ENCODE measurements at regions not wholly inside any gene's neighbourhood (a gene's known extent, or its start where the extent isn't known, plus 50 kb on each side); places are given as distances from the start of the nearest gene placed in this dataset.

GRCh38 chr18:10051877-10052631 lies 138.2 kb downstream of the VAPA start:
- peak; percentile 52; the same call in 1 of the 2 replicates for TF ChIP-seq ZXDB (tag by site-specific recombination; IDR thresholded peaks at IDR 0.05)
- TF ChIP-seq ZNF488 (tag by site-specific recombination; IDR thresholded peaks at IDR 0.05) = no peak
- Histone ChIP-seq H3K36me3 (ENCODE audit: control insufficient read depth in 2 of 2, insufficient read depth in 1 of 2, low read length in 2 of 2) (no peaks in the 10 kb centered on the region), H3K27ac (ENCODE audit: extremely low read depth, low read depth, low read length) (no peak overlapping the region), H3K4me3 (ENCODE audit: low read depth, low read length) (no peak overlapping the region), H3K4me1 (ENCODE audit: control insufficient read depth, insufficient read depth, low read length) (no peaks in the 10 kb centered on the region), H3K9me3 (ENCODE audit: control insufficient read depth, insufficient read depth, low read depth, low read length) (no peaks in the 10 kb centered on the region)
- ChIA-PET CTCF (interaction anchor here (0.5 to 0.6 kb wide), 2 partner anchors 34 to 79 kb away, joined by 3 to 4 read pairs; no protein-coding TSS in a partner anchor), POLR2A (no interaction called here)

GRCh38 chr18:10052871-10053270 lies 139.1 kb downstream of the VAPA start:
- TF ChIP-seq ZIC2 (tag by site-specific recombination; IDR thresholded peaks at IDR 0.05) (no peak), GLIS1 (tag by site-specific recombination; IDR thresholded peaks at IDR 0.05) (no peak), SP2 (tag by site-specific recombination; IDR thresholded peaks at IDR 0.05) (no peak), ZNF10 (tag by site-specific recombination; IDR thresholded peaks at IDR 0.05) (no peak), ZXDB (tag by site-specific recombination; IDR thresholded peaks at IDR 0.05) (no peak), ZNF658 (tag by site-specific recombination; IDR thresholded peaks at IDR 0.05) (no peak), ZNF777 (tag by site-specific recombination; IDR thresholded peaks at IDR 0.05; ENCODE audit: borderline replicate concordance) (no peak), KLF17 (tag by site-specific recombination; IDR thresholded peaks at IDR 0.05) (no peak), ZNF776 (tag by site-specific recombination; IDR thresholded peaks at IDR 0.05; ENCODE audit: borderline replicate concordance) (no peak), BCL11B (tag by site-specific recombination; IDR thresholded peaks at IDR 0.05; ENCODE audit: low read depth) (no peak), ZNF155 (tag by site-specific recombination; IDR thresholded peaks at IDR 0.05) (no peak), ZNF138 (tag by site-specific recombination; IDR thresholded peaks at IDR 0.05; ENCODE audit: borderline replicate concordance) (no peak), ZNF239 (tag by site-specific recombination; IDR thresholded peaks at IDR 0.05) (no peak), PRDM1 (tag by site-specific recombination; IDR thresholded peaks at IDR 0.05) (no peak), ZNF157 (tag by site-specific recombination; IDR thresholded peaks at IDR 0.05) (no peak), ZEB2 (tag by site-specific recombination; IDR thresholded peaks at IDR 0.05) (no peak), ZNF292 (tag by site-specific recombination; IDR thresholded peaks at IDR 0.05; ENCODE audit: borderline replicate concordance, low read depth) (no peak)
- ChIA-PET POLR2A (interaction anchor here (1.0 kb wide), 1 partner anchor 17 kb away, joined by 3 read pairs; no protein-coding TSS in a partner anchor), CTCF (no interaction called here)
- Histone ChIP-seq H3K4me1 (ENCODE audit: control insufficient read depth, insufficient read depth, low read length) (no peaks in the 10 kb centered on the region), H3K36me3 (ENCODE audit: control insufficient read depth in 2 of 2, insufficient read depth in 1 of 2, low read length in 2 of 2) (no peaks in the 10 kb centered on the region), H3K27ac (ENCODE audit: extremely low read depth, low read depth, low read length) (no peak overlapping the region), H3K9me3 (ENCODE audit: control insufficient read depth, insufficient read depth, low read depth, low read length) (no peaks in the 10 kb centered on the region), H3K4me3 (ENCODE audit: low read depth, low read length) (no peak overlapping the region)

- CTCF ChIA-PET = interaction anchor here (1.0 kb wide), 1 partner anchor 82 kb away, joined by 3 read pairs; no protein-coding TSS in a partner anchor
- TF ChIP-seq ZNF114 (tag by site-specific recombination; IDR thresholded peaks at IDR 0.05) (no peak), ZXDB (tag by site-specific recombination; IDR thresholded peaks at IDR 0.05) (no peak), ZNF362 (tag by site-specific recombination; IDR thresholded peaks at IDR 0.05) (no peak), ZNF560 (tag by site-specific recombination; IDR thresholded peaks at IDR 0.05; ENCODE audit: borderline replicate concordance) (no peak), ZFP3 (tag by site-specific recombination; IDR thresholded peaks at IDR 0.05; ENCODE audit: low read depth) (no peak), ZNF335 (tag by site-specific recombination; conservative IDR thresholded peaks at IDR 0.05) (no peak), INSM2 (tag by site-specific recombination; IDR thresholded peaks at IDR 0.05) (no peak), BCL11A (tag by site-specific recombination; IDR thresholded peaks at IDR 0.05; ENCODE audit: low read depth) (no peak), ZNF660 (tag by site-specific recombination; IDR thresholded peaks at IDR 0.05) (no peak), EGR2 (tag by site-specific recombination; IDR thresholded peaks at IDR 0.05; ENCODE audit: low read depth) (no peak), ZNF529 (tag by site-specific recombination; IDR thresholded peaks at IDR 0.05; ENCODE audit: insufficient replicate concordance) (no peak)
Measured at GRCh38 chr18:10053861-10054260, 140.0 kb downstream of the VAPA start.

More at GRCh38 chr18:10053861-10054260, 140.0 kb downstream of the VAPA start:
- Histone ChIP-seq H3K4me1 (ENCODE audit: control insufficient read depth, insufficient read depth, low read length) (no peaks in the 10 kb centered on the region), H3K4me3 (ENCODE audit: low read depth, low read length) (no peak overlapping the region), H3K27ac (ENCODE audit: extremely low read depth, low read depth, low read length) (no peak overlapping the region), H3K36me3 (ENCODE audit: control insufficient read depth in 2 of 2, insufficient read depth in 1 of 2, low read length in 2 of 2) (no peaks in the 10 kb centered on the region), H3K9me3 (ENCODE audit: control insufficient read depth, insufficient read depth, low read depth, low read length) (no peaks in the 10 kb centered on the region)
- POLR2A ChIA-PET = interaction anchor here (1.0 kb wide), 1 partner anchor 18 kb away, joined by 3 read pairs; no protein-coding TSS in a partner anchor
